ENCODE measurements at regions not wholly inside any gene's neighbourhood (a gene's known extent, or its start where the extent isn't known, plus 50 kb on each side); places are given as distances from the start of the nearest gene placed in this dataset.

DNA sequence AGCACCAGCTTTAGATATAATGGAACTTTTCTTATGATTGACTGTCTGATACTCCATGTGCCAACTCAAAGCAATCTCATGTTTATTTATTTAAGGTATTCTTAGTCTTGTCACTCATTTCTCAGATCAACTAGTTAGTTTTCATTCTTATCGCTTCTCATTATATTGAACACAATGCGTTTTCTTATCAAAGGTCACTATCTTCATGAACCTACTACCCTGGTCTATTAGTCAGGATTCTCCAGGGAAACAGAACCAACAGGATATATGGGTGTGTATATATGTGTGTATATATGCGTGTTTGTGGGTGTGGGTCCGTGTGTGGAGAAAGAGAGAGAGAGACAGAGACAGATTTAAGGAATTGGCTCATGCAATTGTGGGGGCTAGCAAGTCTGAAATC lies 619.9 kb downstream of the ZEB2 start:
- TF ChIP-seq, protein P1, sequence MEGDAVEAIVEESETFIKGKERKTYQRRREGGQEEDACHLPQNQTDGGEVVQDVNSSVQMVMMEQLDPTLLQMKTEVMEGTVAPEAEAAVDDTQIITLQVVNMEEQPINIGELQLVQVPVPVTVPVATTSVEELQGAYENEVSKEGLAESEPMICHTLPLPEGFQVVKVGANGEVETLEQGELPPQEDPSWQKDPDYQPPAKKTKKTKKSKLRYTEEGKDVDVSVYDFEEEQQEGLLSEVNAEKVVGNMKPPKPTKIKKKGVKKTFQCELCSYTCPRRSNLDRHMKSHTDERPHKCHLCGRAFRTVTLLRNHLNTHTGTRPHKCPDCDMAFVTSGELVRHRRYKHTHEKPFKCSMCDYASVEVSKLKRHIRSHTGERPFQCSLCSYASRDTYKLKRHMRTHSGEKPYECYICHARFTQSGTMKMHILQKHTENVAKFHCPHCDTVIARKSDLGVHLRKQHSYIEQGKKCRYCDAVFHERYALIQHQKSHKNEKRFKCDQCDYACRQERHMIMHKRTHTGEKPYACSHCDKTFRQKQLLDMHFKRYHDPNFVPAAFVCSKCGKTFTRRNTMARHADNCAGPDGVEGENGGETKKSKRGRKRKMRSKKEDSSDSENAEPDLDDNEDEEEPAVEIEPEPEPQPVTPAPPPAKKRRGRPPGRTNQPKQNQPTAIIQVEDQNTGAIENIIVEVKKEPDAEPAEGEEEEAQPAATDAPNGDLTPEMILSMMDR (IDR thresholded peaks at IDR 0.05) = no peak
- TF ChIP-seq EZH2phosphoT487 (IDR thresholded peaks at IDR 0.05) (no peak), EZH2 (IDR thresholded peaks at IDR 0.05) (no peak)

Data from neural progenitor cell (in vitro differentiated cells).